Esophagus squamous epithelium (tissue), 5 donors: ENCODE measurements at regions not wholly inside any gene's neighbourhood (a gene's known extent, or its start where the extent isn't known, plus 50 kb on each side); places are given as distances from the start of the nearest gene placed in this dataset.

Source experiments
- DNase-seq: peaks from one replicate; lab custom pipeline; 2025; lab: John Stamatoyannopoulos, UW
- H3K27ac ChIP-seq, 4 donors: fragments of 200-600 bp; sonication (generic); one replicate each; pipeline ENCODE4 v1.5.1; 2016 to 2019; ENCODE audit warnings: mild to moderate bottlenecking in 1 of 4
- H3K27me3 ChIP-seq, 4 donors: fragments of 200-600 bp; sonication (generic); 1 replicate in 3 of 4; 2 replicates in 1 of 4; pipeline versions ENCODE4 v1.5.1 to v1.6.0; 2017 to 2021; ENCODE audit warnings: antibody characterized with exemption in 1 of 4
- H3K36me3 ChIP-seq, 3 donors: fragments of 200-600 bp; sonication (generic); one replicate each; pipeline ENCODE4 v1.5.1; 2016 to 2019
- H3K4me1 ChIP-seq, 3 donors: fragments of 200-600 bp; sonication (generic); one replicate each; pipeline ENCODE4 v1.5.1; 2017 to 2019
- H3K4me3 ChIP-seq, 4 donors: fragments of 200-600 bp; sonication (generic); 1 replicate in 3 of 4; 2 replicates in 1 of 4; pipeline ENCODE4 v1.5.1; 2016 to 2019; ENCODE audit warnings: mild to moderate bottlenecking in 2 of 4, moderate library complexity in 1 of 4
- H3K9me3 ChIP-seq, 3 donors: fragments of 200-600 bp; sonication (generic); one replicate each; pipeline ENCODE4 v1.5.1; 2016 to 2019
- POLR2A ChIP-seq, 4 donors: fragments of 450-650 bp; IDR thresholded peaks; one replicate each; pipeline ENCODE4 v1.6.1; 2017; ENCODE audit warnings: antibody characterized with exemption in 4 of 4, mild to moderate bottlenecking in 4 of 4, moderate library complexity in 3 of 4
- WGBS, 2 donors: methylation state at CpG; one replicate each; pipeline ENCODE4 v1.1.5; 2018; 5-methylcytosine and 5-hydroxymethylcytosine counted together
- intact Hi-C: fragments of 100-400 bp; cut with DNase I; formaldehyde crosslinking; loops from one replicate; pipeline ENCODE4 v1.15.0; 2022
- TF ChIP-seq, protein P1 (sequence below), 6 experiments: fragments of 450-650 bp in 4 of 6; fragments of 200-600 bp in 2 of 6; sonication (generic) in 2 of 6; IDR thresholded peaks; one replicate each; pipeline ENCODE4 v1.5.1; 2016 to 2019; ENCODE audit warnings: antibody characterized with exemption in 6 of 6, mild to moderate bottlenecking in 4 of 6, moderate library complexity in 4 of 6
- donor health status: DM: yes; HTN: yes; CAD: no.

DNA sequence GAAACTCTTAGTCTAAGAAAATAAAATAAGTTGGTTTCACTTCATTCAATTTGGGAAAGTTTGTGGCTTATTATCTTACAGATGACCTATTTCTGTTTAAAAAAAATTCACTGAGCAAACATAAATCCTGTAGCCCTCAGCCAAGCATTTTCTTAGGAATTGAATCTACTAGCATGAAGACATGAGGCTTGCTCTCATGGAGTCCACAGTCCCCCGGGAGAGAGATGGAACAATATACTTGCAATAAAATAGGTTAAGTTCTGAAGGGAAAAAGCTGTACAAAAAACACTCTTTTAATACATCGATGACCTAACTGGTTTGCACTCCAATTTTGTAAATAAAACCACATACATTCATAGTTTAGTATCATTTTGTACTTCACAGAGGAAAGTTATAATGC is 642.6 kb upstream of the FAM241A start:
- 88 to 89% methylated on average over 2 of the region's 2 CpGs for WGBS, 2 donors
- intact Hi-C loops: no loop called here
- no peak for TF ChIP-seq POLR2A (IDR thresholded peaks at IDR 0.05)
- TF ChIP-seq, protein P1, sequence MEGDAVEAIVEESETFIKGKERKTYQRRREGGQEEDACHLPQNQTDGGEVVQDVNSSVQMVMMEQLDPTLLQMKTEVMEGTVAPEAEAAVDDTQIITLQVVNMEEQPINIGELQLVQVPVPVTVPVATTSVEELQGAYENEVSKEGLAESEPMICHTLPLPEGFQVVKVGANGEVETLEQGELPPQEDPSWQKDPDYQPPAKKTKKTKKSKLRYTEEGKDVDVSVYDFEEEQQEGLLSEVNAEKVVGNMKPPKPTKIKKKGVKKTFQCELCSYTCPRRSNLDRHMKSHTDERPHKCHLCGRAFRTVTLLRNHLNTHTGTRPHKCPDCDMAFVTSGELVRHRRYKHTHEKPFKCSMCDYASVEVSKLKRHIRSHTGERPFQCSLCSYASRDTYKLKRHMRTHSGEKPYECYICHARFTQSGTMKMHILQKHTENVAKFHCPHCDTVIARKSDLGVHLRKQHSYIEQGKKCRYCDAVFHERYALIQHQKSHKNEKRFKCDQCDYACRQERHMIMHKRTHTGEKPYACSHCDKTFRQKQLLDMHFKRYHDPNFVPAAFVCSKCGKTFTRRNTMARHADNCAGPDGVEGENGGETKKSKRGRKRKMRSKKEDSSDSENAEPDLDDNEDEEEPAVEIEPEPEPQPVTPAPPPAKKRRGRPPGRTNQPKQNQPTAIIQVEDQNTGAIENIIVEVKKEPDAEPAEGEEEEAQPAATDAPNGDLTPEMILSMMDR (IDR thresholded peaks at IDR 0.05): no peak
- DNase-seq: no peak
- Histone ChIP-seq H3K36me3 (no peaks in the 10 kb centered on the region), H3K4me3 (no peak overlapping the region), H3K27ac (no peak overlapping the region), H3K4me1 (no peaks in the 10 kb centered on the region), H3K27me3 (no peaks in the 10 kb centered on the region), H3K9me3 (no peaks in the 10 kb centered on the region)

DNA sequence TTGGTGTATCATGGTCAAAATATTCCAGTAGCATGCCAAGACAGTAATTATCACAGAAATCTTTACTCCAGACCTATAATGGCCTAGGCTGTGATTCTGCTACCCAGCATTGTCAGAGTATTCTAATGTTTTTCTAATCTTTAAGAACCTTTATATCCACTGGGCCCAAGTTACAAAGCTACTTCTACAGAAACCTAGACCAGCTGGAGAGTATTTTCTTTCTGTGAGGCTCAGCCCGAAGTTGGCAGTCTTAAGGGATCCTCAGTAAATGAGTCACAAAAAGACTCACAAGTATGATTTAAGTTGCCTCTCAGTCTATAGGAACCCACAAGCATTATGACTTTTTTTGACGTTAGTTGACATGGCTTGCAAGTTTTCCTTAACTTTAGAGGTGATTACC is 638.5 kb upstream of the FAM241A start:
- H3K27me3 ChIP-seq: no peaks in the 10 kb centered on the region
- H3K9me3 ChIP-seq: no peaks in the 10 kb centered on the region
- no peaks in the 10 kb centered on the region for H3K4me1 ChIP-seq
- intact Hi-C loops: no loop called here
- no peak overlapping the region for H3K27ac ChIP-seq
- 69% methylated on average over 2 of the region's 2 CpGs for WGBS, 2 donors
- H3K36me3 ChIP-seq: no peaks in the 10 kb centered on the region
- TF ChIP-seq, protein P1 (IDR thresholded peaks at IDR 0.05): no peak
- no peak for TF ChIP-seq POLR2A (IDR thresholded peaks at IDR 0.05)
- no peak for DNase-seq
- no peak overlapping the region for H3K4me3 ChIP-seq

DNA sequence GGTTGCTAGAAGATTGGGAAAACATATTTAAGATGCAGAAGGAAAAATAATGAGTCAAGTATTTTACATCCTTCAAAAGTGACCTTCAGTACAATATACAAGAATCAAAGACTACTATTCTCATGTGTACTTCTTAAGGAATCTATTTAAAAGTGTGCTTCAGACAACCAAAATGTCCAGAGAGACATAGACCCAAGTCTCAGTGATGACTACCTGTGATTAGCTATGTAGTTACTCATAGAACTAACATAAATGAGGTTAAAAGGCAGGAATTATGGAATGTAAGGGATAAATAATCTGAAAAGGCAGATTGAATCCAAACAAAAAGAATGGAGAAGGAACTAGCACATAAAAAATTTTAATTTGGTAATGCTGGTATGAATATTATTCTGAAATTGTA is 634.7 kb upstream of the FAM241A start:
- Histone ChIP-seq H3K27ac (no peak overlapping the region), H3K4me1 (no peaks in the 10 kb centered on the region), H3K9me3 (no peaks in the 10 kb centered on the region), H3K36me3 (no peaks in the 10 kb centered on the region), H3K27me3 (no peaks in the 10 kb centered on the region), H3K4me3 (no peak overlapping the region)
- DNase-seq: no peak
- intact Hi-C loops: no loop called here
- TF ChIP-seq, protein P1 (IDR thresholded peaks at IDR 0.05): no peak
- TF ChIP-seq POLR2A (IDR thresholded peaks at IDR 0.05): no peak

DNA sequence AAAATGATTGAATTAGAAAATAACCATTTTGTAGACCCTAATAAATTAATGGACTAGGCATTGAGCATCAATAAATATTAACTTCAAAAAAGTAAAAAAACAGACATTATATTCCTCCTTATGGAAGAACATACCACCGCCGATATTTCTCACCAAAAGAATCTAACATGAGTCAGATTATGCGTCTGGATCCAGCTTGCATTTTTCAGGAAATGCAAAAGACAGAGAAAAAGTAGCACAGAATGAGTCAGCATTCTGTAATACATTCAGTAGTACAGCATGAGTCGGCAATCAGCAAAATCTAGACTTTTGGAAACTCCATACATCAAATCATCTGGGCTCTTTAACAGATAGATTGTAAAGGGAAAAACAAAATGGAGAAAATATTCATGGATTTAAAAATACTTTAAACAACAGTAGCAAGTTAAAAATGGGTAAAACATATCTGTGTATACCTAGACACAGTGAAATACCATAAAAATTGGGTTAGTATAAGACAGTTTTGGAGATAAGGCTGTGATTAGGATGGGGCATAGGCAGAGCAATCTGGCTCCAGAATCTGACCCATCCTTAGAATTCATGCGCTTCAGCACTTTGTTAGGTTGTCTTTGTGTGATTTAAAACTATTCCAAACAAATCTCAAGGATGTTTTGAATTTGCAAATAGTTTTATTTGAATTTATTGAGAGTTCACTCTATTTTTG is 633.0 kb upstream of the FAM241A start:
- H3K27ac ChIP-seq: no peak overlapping the region
- intact Hi-C loops: no loop called here
- WGBS, 2 donors: 44 to 58% methylated on average over 5 of the region's 5 CpGs
- TF ChIP-seq, protein P1 (IDR thresholded peaks at IDR 0.05): no peak
- TF ChIP-seq POLR2A (IDR thresholded peaks at IDR 0.05): no peak
- H3K4me1 ChIP-seq: no peaks in the 10 kb centered on the region
- no peak overlapping the region for H3K4me3 ChIP-seq
- no peaks in the 10 kb centered on the region for H3K9me3 ChIP-seq
- no peaks in the 10 kb centered on the region for H3K36me3 ChIP-seq
- no peaks in the 10 kb centered on the region for H3K27me3 ChIP-seq
- DNase-seq: no peak

DNA sequence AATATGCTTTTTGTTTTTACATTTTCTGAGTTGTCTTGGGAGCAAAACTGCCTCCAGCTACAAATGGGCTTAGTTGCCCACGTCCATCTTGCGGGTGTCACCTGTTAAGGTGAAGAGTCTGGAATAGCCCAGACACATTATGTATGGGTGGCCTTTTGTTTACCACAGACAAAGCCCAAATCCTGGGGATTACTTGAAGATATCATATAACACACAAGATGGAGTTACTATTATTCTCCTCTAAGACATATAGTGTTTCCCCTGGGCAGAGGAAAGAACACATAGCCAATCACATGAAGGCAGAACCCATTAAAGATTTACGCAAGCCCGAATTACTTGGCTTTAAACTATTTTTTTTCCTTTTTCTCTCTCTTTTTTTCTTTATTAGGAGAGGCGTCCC is 625.6 kb upstream of the FAM241A start:
- Histone ChIP-seq H3K9me3 (no peaks in the 10 kb centered on the region), H3K4me3 (no peak overlapping the region), H3K4me1 (no peaks in the 10 kb centered on the region), H3K27me3 (no peaks in the 10 kb centered on the region), H3K36me3 (no peaks in the 10 kb centered on the region), H3K27ac (no peak overlapping the region)
- DNase-seq: no peak
- intact Hi-C loops: no loop called here
- TF ChIP-seq, protein P1 (IDR thresholded peaks at IDR 0.05): no peak
- TF ChIP-seq POLR2A (IDR thresholded peaks at IDR 0.05): no peak
- WGBS, 2 donors: 43 to 76% methylated on average over 5 of the region's 5 CpGs
